SH-SY5Y (cell line): ENCODE measurements at regions not wholly inside any gene's neighbourhood (a gene's known extent, or its start where the extent isn't known, plus 50 kb on each side); places are given as distances from the start of the nearest gene placed in this dataset.

ENCODE experiments used
- GATA2 ChIP-seq: IDR thresholded peaks from 2 replicates; pipeline ENCODE4 v1.6.1; 2011; ENCODE audit warnings: mild to moderate bottlenecking, low read depth, low read length
- GATA3 ChIP-seq: IDR thresholded peaks from 2 replicates; pipeline ENCODE4 v1.6.1; 2011; ENCODE audit warnings: low read depth, mild to moderate bottlenecking, low read length, moderate library complexity

DNA sequence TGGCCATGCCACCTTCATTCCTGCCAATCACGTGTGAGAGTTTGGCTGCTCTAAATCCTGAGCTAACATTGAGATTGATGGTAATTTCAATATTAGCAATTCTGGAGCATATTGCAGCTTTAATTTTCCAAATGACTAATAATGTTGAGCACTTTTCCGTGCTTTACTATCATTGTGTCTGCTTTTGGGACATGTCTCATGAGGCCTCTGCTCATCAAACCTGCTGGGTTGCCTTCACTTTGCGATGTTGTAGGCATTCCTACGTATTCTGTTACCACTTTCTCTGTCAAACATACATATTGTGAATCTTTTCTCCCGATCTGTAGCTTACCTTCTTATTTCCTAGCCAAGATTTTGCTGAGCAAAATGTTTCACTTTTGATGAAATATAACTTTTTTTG lies 466.6 kb downstream of the GALR1 start:
- TF ChIP-seq GATA2 (no peak), GATA3 (no peak)
